TTC549 (cell line): ENCODE measurements at regions not wholly inside any gene's neighbourhood (a gene's known extent, or its start where the extent isn't known, plus 50 kb on each side); places are given as distances from the start of the nearest gene placed in this dataset.
"Not testable (repeated sequence)": the region's sequence is repeated elsewhere in the genome, so short reads cannot be mapped to it uniquely, and the experiment has no call there.

Source experiments
- FAIRE-seq: peaks from 2 replicates; lab custom pipeline; 2012; peaks lifted over from hg19 to GRCh38; lab: Jason Lieb, UNC

- FAIRE-seq, result no peak
Observed at GRCh38 chr17:77606146-77606864, 352.2 kb upstream of the TNRC6C start.

GRCh38 chr17:77606865-77607210 is 351.7 kb upstream of the TNRC6C start:
- FAIRE-seq, result no peak

GRCh38 chr17:77607606-77608005 is 350.9 kb upstream of the TNRC6C start:
- FAIRE-seq, result no peak

- FAIRE-seq, result no peak
Observed at GRCh38 chr17:77608431-77608830, 350.1 kb upstream of the TNRC6C start.

- FAIRE-seq, result no peak
Observed at GRCh38 chr17:77609553-77610517, 348.7 kb upstream of the TNRC6C start.

- FAIRE-seq, result no peak
Observed at GRCh38 chr17:77610518-77610893, 348.0 kb upstream of the TNRC6C start.

- no peak for FAIRE-seq
Observed at GRCh38 chr17:77610972-77611521, 347.5 kb upstream of the TNRC6C start.

- FAIRE-seq, result no peak
Observed at GRCh38 chr17:77611791-77612502, 346.6 kb upstream of the TNRC6C start.

GRCh38 chr17:77613218-77613617 is 345.3 kb upstream of the TNRC6C start:
- no peak for FAIRE-seq

GRCh38 chr17:77613627-77614026 is 344.9 kb upstream of the TNRC6C start:
- FAIRE-seq, result no peak

GRCh38 chr17:77615703-77616253 is 342.7 kb upstream of the TNRC6C start:
- FAIRE-seq, result no peak

GRCh38 chr17:77616254-77616731 is 342.2 kb upstream of the TNRC6C start:
- no peak for FAIRE-seq

- no peak for FAIRE-seq
Observed at GRCh38 chr17:77617516-77617915, 341.0 kb upstream of the TNRC6C start.

- no peak for FAIRE-seq
Observed at GRCh38 chr17:77618173-77618572, 340.3 kb upstream of the TNRC6C start.

- no peak for FAIRE-seq
Observed at GRCh38 chr17:77618731-77619130, 339.8 kb upstream of the TNRC6C start.

GRCh38 chr17:77619326-77619725 is 339.2 kb upstream of the TNRC6C start:
- no peak for FAIRE-seq

- FAIRE-seq, result no peak
Observed at GRCh38 chr17:77619851-77620250, 338.7 kb upstream of the TNRC6C start.

- FAIRE-seq, result no peak
Observed at GRCh38 chr17:77620282-77620681, 338.2 kb upstream of the TNRC6C start.

- FAIRE-seq, result not testable (repeated sequence)
Observed at GRCh38 chr17:77622084-77622483, 336.4 kb upstream of the TNRC6C start.

GRCh38 chr17:77622647-77623046 is 335.9 kb upstream of the TNRC6C start:
- FAIRE-seq, result no peak

- FAIRE-seq, result not testable (repeated sequence)
Observed at GRCh38 chr17:77623321-77623720, 335.2 kb upstream of the TNRC6C start.

- no peak for FAIRE-seq
Observed at GRCh38 chr17:77628035-77628434, 330.5 kb upstream of the TNRC6C start.
